HG03575 (cell line): ENCODE measurements at regions not wholly inside any gene's neighbourhood (a gene's known extent, or its start where the extent isn't known, plus 50 kb on each side); places are given as distances from the start of the nearest gene placed in this dataset.
A peak's percentile ranks its signal among the peaks of the same experiment; 100 is the strongest.
"Not testable (repeated sequence)": the region's sequence is repeated elsewhere in the genome, so short reads cannot be mapped to it uniquely, and the experiment has no call there.

Source experiments
- ATAC-seq: cut with Tn5 transposase; IDR thresholded peaks from one replicate; pipeline ENCODE4 v1.9.1; 2021; ENCODE audit not compliant: unreplicated experiment, insufficient number of reproducible peaks, low FRiP score; ENCODE audit errors: extremely low read depth

GRCh38 chr13:44887515-44887914, 101.8 kb downstream of the NUFIP1 start:
- ATAC-seq = no peak

DNA sequence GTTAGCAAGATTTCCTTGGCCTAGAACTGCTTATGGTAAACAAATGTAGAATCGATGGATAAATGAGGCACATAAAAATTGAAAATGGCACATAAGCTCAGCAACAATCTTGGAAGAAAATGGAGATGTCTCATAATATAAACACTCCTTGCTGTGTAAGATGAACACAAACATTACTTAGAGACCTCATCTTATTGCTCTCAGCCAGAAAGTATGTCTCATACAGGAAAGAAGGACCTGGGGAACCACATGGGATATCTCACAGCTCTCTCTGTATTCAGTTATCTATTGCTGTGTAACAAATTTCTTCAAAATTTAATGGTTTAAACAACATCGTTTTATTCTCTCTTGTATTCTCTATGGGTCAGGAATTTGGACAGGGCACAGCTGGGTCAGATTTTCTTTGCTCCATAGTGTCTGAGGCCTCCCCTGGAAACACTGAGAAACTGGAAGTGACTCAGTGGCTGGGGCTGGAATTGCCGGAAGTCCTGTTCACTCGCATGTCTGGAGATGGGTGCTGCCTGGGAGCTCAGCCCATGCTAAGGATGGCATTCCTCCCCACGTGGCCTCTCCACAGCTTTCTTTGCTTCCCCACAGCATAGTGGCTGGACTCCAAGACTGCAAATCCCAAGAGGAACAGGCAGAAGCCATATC, 105.1 kb downstream of the NUFIP1 start:
- no peak for ATAC-seq

- no peak for ATAC-seq
Measured at GRCh38 chr13:44879452-44880058, 109.7 kb downstream of the NUFIP1 start.

- ATAC-seq = no peak
Measured at GRCh38 chr13:44876782-44877324, 112.4 kb downstream of the NUFIP1 start.

DNA sequence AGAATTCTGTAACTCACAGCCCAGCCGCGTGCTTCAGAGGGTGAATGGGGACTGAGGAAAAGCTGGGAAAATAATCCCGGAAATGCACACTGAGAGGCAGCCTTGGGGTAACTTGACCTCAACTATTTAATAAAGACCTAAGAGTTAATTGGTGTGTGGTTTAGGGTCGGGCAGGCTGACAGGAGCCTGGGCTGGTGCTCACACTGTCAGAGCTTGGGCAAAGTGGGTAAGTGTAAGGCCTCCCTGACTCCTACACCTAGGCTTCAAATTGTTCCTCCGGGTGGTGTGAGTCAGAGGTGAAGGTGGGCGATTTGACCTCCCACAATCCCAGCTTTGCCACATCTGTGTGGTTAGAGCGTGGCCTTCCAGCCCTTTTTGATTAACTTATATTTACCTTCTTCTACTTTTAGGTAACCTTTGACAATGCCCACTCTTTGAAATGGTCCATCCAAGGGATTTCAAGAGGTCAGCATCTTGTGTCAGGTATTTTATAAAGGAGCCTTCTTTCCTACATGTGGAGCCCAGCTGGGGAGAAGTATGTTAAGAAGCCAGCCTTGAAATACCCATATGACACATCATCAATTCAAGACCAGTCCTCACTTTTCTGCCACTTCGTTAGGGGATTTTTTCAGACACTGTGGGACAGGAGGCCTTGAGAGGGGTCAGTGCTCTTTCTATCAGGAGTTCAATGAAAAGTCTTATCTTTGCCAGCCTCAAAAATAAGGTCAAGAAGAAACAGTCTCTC, 114.2 kb downstream of the NUFIP1 start:
- no peak for ATAC-seq

- no peak for ATAC-seq
Measured at GRCh38 chr13:44874176-44874575, 115.1 kb downstream of the NUFIP1 start.

- ATAC-seq = no peak
Measured at GRCh38 chr13:44873461-44873860, 115.8 kb downstream of the NUFIP1 start.

GRCh38 chr13:44872751-44873150, 116.5 kb downstream of the NUFIP1 start:
- no peak for ATAC-seq

DNA sequence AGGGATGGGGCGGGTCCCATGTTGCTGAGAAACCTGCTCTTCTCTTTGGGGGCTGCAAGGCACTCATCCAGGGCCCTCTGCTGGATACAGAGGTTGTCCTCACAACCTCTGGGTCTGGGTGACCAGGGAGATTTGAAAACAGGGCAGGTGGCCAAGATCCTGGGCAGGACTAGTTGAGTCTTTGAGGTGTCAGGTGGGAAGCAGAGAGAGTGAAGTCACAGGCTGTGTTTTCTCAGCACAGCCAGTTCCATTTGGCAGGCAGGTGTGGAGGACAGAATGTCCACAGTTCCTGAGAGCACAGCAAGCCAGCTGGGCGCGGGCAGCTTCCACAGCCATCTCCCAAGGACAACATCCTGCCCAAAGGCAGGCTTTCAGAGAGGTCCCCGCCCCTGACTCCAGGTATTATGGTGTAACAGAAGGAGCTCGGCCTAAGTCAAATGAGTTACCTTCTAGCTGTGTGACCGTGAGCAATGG, 118.8 kb downstream of the NUFIP1 start:
- ATAC-seq = no peak

GRCh38 chr13:44869167-44869566, 120.1 kb downstream of the NUFIP1 start:
- no peak for ATAC-seq

DNA sequence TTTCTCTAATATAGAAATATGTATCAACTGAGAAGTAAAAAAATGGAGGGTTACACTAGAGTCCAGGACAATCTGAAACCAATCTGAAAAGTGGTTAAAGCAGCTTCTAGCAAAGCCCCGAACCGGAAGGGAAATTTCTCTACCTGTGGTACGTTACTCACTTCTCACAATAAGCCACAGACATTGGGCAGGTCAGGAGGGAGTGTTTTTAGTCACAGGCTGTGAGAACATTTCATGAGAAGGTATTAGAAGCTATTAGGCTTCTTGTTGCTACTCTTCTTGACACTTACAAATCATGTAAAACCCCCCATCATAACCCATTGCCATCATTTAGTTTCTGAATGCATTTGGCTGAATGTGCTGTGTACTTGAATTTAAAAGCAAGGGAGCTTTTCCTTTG, 120.9 kb downstream of the NUFIP1 start:
- peak; percentile 84 for ATAC-seq

GRCh38 chr13:44867825-44868224, 121.4 kb downstream of the NUFIP1 start:
- no peak for ATAC-seq

DNA sequence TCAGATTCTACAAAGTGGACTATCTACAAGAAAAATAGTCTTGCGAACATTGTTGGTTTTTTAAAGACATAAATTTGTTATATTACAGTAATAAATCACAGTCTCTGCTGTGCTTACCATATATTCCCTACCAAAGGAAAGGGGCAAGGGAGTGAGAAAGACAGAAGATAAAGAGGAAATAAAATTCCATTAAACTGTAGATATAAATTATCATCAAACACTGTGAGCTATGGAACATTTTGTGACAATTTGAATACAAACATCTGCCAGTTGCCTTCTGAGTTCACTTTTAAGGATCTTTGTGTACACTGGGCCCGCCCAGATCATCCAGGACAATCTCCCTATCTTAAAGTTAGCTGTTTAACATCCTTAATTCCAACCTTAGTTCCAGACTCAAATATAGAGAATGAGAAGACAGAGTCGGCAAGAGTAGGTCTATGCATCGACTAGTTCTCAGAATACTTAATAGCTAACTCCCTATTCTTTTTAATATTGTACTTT, 122.8 kb downstream of the NUFIP1 start:
- no peak for ATAC-seq

- no peak for ATAC-seq
Measured at GRCh38 chr13:44865722-44866410, 123.4 kb downstream of the NUFIP1 start.

- ATAC-seq = not testable (repeated sequence)
Measured at GRCh38 chr13:44863641-44864040, 125.6 kb downstream of the NUFIP1 start.

DNA sequence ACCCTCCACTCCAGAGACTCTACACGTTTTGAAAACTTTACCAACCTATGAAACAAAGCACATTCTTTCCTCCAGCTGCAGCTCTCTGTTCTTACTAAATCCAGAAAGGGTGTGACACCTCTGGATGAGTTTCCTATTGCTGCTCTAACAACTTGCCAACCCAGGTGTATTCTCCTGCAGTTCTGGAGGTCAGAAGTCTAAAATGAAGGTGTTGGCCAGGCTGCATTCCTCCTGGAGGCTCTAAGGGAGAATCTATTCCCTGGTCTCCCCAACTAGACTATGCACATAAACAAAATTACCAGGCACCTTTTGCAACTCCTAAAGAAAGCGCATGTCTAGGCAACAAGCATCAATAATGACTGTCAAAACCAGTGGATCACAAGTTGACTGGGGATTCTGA, 128.8 kb downstream of the NUFIP1 start:
- ATAC-seq = no peak

- ATAC-seq = no peak
Measured at GRCh38 chr13:44857736-44858135, 131.5 kb downstream of the NUFIP1 start.

DNA sequence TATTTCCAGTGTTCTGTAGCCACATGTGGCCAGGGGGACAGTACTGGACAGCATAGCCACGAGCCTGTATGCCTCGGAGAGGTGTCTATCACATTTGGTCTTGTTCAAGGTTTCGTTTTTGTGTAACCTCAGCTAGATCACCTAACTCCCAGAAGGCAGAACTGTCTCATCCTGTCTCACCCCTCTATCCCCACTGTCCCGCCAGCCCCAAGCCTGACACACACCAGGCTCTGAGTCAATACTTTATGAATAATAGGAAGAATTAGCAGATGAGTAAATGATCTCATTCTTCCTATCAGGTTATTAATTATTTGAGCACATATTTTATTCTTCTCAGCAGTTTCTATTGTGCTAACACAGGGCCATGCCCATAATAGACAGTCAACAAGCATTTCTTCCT, 132.2 kb downstream of the NUFIP1 start:
- ATAC-seq = no peak

- no peak for ATAC-seq
Measured at GRCh38 chr13:44855860-44856259, 133.4 kb downstream of the NUFIP1 start.
